CD4-positive, alpha-beta memory T cell (primary cell): ENCODE measurements at regions not wholly inside any gene's neighbourhood (a gene's known extent, or its start where the extent isn't known, plus 50 kb on each side); places are given as distances from the start of the nearest gene placed in this dataset.

Experiments used
- CTCF ChIA-PET: fragments of 350-600 bp; sonication (Branson Sonifier 250); formaldehyde crosslinking; loops from one replicate; lab custom pipeline; 2021; ENCODE audit warnings: inconsistent platforms; ENCODE audit not compliant: partially characterized antibody; lab: Charles Lee
- POLR2A ChIA-PET: fragments of 350-600 bp; sonication (Branson Sonifier 250); formaldehyde crosslinking; loops from one replicate; lab custom pipeline; 2021; ENCODE audit not compliant: partially characterized antibody; lab: Charles Lee
- DNase-seq, 5 donors: peaks; one replicate each; pipeline versions ENCODE4 v3.0.0 to v3.0.0-alpha.2; 2020 to 2022; ENCODE audit warnings: mixed read lengths in 1 of 5
- H3K27ac ChIP-seq: one replicate; pipeline ENCODE4 v1.7.0; 2013; ENCODE audit warnings: low read depth, low read length
- H3K27me3 ChIP-seq: 2 replicates; pipeline ENCODE4 v1.7.0; 2013; ENCODE audit warnings: mild to moderate bottlenecking, low read length, moderate library complexity; ENCODE audit not compliant: insufficient read depth
- H3K36me3 ChIP-seq: 2 replicates; pipeline ENCODE4 v1.7.0; 2013; ENCODE audit warnings: mild to moderate bottlenecking, low read length, moderate library complexity; ENCODE audit not compliant: insufficient read depth
- H3K4me1 ChIP-seq: 2 replicates; pipeline ENCODE4 v1.7.0; 2013; ENCODE audit warnings: mild to moderate bottlenecking, low read length, moderate library complexity; ENCODE audit not compliant: insufficient read depth
- H3K4me3 ChIP-seq, 2 donors: one replicate each; pipeline ENCODE4 v1.7.0; 2013; ENCODE audit warnings: low read length in 2 of 2, mild to moderate bottlenecking in 1 of 2
- H3K9me3 ChIP-seq, 2 donors: one replicate each; pipeline ENCODE4 v1.7.0; 2013; ENCODE audit warnings: low read length in 2 of 2, control low read depth in 1 of 2; ENCODE audit not compliant: control insufficient read depth in 1 of 2
- H3K27ac Mint-ChIP-seq, 7 donors: one replicate each; pipeline ENCODE4 v1.8.0; 2020 to 2021; ENCODE audit warnings: mixed read lengths in 7 of 7, mild to moderate bottlenecking in 6 of 7, inconsistent platforms in 3 of 7, moderate library complexity in 3 of 7
- H3K27me3 Mint-ChIP-seq, 2 donors: one replicate each; pipeline ENCODE4 v1.8.0; 2020 to 2021; ENCODE audit warnings: mixed read lengths in 2 of 2
- H3K36me3 Mint-ChIP-seq, 2 donors: one replicate each; pipeline ENCODE4 v1.8.0; 2020 to 2021; ENCODE audit warnings: mixed read lengths in 2 of 2, inconsistent platforms in 1 of 2, mild to moderate bottlenecking in 1 of 2
- H3K4me1 Mint-ChIP-seq, 4 donors: one replicate each; pipeline ENCODE4 v1.8.0; 2020 to 2021; ENCODE audit warnings: mixed read lengths in 4 of 4, mild to moderate bottlenecking in 1 of 4
- H3K4me3 Mint-ChIP-seq, 8 donors: one replicate each; pipeline ENCODE4 v1.8.0; 2020 to 2021; ENCODE audit warnings: mixed read lengths in 8 of 8, mild to moderate bottlenecking in 7 of 8, moderate library complexity in 6 of 8, inconsistent platforms in 3 of 8
- H3K9me3 Mint-ChIP-seq, 8 donors: one replicate each; pipeline ENCODE4 v1.8.0; 2020 to 2021; ENCODE audit warnings: mixed read lengths in 8 of 8, mild to moderate bottlenecking in 5 of 8, inconsistent platforms in 3 of 8, moderate library complexity in 1 of 8
- intact Hi-C: fragments of 100-400 bp; cut with micrococcal nuclease; formaldehyde crosslinking; loops from one replicate; pipeline ENCODE4 v1.15.1; 2023

DNA sequence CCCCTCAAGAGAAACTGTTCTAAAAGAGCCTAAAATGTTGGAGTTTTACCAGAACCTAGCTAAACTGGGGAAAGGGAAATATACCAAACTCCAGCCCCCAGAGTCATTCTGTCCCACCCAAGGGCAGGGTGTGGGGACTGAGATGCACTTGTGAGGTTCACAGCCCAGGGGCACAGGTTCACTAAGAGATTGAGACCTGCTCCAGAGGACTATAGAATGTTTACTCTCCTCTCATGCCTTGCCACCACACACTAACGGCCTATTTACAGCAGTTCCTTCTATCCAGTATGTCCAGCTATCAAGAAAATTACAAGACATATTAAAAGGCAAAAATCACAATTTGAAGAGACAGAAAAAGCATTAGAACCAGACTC, 60.6 kb upstream of the PARP11 start:
- Mint-ChIP-seq H3K4me1 (peaks cover 44 to 81% (median 62%) of the 10 kb centered on the region in 4 donors), H3K36me3 (no peaks in the 10 kb centered on the region), H3K4me3 (peak overlapping the region; percentile 27 to 97 (median 84)), H3K27ac (peak overlapping the region; percentile 70 to 95 (median 87)), H3K9me3 (peaks cover 0 to 4% (median 0%) of the 10 kb centered on the region in 8 donors), H3K27me3 (no peaks in the 10 kb centered on the region)
- H3K27me3 ChIP-seq, result no peaks in the 10 kb centered on the region
- no peak overlapping the region for H3K4me3 ChIP-seq
- peak overlapping the region; percentile 19 for H3K27ac ChIP-seq
- DNase-seq, result no peak
- ChIA-PET POLR2A (interaction anchor here (0.9 to 7.0 kb wide), 13 partner anchors 11 to 48 kb away, joined by 3 to 87 read pairs (median 6); no protein-coding TSS in a partner anchor), CTCF (interaction anchor here (0.8 to 3.7 kb wide), 10 partner anchors 10 to 343 kb away, joined by 3 to 36 read pairs (median 5); no protein-coding TSS in a partner anchor)
- no peaks in the 10 kb centered on the region for H3K36me3 ChIP-seq
- peaks cover 60% of the 10 kb centered on the region for H3K4me1 ChIP-seq
- H3K9me3 ChIP-seq, result no peaks in the 10 kb centered on the region
- intact Hi-C loops, result loop anchor here (1.0 to 2.0 kb wide), 3 partner anchors 13 to 37 kb away; no protein-coding TSS in a partner anchor

DNA sequence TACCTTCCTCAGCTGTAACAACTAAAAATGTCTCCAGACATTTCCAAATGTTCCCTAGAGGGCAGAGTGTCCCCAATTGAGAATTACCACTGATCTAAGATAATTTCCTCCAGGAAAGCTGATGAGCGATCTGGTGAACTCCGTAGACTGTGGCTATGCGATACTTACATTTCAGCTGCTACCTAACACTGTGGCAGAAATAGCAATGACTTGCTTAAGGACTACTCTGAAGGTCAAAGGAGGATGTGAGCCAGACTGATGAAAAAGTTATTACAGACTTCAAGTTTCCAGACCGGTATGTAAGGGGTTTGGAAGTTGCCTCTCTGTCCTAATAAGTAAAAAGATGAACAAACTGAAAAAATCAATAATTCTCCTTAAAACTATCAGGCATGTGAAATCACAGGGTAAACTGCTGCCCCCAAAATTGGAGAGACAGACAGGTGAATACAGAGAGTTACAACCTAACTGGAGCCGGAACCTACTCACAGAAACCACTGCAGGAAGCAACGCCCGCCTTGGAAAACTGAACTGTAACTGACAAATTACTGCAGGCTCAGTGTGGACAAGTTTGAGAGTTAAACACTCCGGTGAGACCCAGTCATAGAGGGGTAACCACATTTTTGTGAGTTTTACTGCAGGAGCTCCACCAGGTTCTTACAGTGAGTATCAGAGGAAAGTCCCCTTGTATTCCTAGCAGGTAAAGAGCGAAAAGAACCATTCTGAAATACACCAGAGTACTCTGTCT, 60.0 kb upstream of the PARP11 start:
- Histone ChIP-seq H3K27ac (peak overlapping the region; percentile 19), H3K4me3 (peak overlapping the region in 1 of 2 donors; percentile 2), H3K36me3 (no peaks in the 10 kb centered on the region), H3K9me3 (no peaks in the 10 kb centered on the region), H3K27me3 (no peaks in the 10 kb centered on the region), H3K4me1 (peaks cover 60% of the 10 kb centered on the region)
- POLR2A ChIA-PET, result interaction anchor here (1.0 to 7.0 kb wide), 10 partner anchors 10 to 48 kb away, joined by 3 to 87 read pairs (median 7); no protein-coding TSS in a partner anchor
- Mint-ChIP-seq H3K36me3 (no peaks in the 10 kb centered on the region), H3K27ac (peak overlapping the region; percentile 70 to 95 (median 87)), H3K27me3 (no peaks in the 10 kb centered on the region), H3K4me3 (peak overlapping the region; percentile 27 to 97 (median 84)), H3K4me1 (peaks cover 44 to 80% (median 65%) of the 10 kb centered on the region in 4 donors), H3K9me3 (peaks cover 0 to 4% (median 0%) of the 10 kb centered on the region in 8 donors)
- CTCF ChIA-PET, result interaction anchor here (0.8 to 3.7 kb wide), 10 partner anchors 9 to 344 kb away, joined by 3 to 36 read pairs (median 5); no protein-coding TSS in a partner anchor
- DNase-seq, result peak in 2 of 5 donors; percentile 15 to 43
- intact Hi-C loops, result loop anchor here (2.0 kb wide), 2 partner anchors 26 to 36 kb away; no protein-coding TSS in a partner anchor

DNA sequence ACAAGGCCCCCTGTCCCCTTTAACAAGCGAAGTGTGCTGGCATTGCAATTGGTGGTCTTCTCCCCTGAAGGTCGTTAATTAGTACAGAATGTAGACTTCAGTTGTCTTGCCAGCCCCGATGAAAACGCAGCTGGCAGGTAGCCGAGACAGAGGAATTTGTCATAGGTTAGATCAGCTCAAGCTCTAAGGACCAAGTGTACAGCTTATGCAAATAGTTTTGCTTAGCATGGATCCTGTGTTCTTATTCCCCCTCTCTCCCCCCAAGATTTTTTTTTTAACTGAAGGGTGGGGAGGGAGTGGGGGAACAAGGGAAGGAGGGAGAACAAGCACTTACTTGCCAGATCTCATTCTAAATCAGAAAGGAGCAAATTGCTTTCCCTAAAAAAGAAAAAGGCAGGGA, 58.6 kb upstream of the PARP11 start:
- Mint-ChIP-seq H3K4me3 (peak overlapping the region in 5 of 8 donors; percentile 27 to 97 (median 70)), H3K9me3 (peaks cover 0 to 4% (median 0%) of the 10 kb centered on the region in 8 donors), H3K27ac (peak overlapping the region in 6 of 7 donors; percentile 64 to 95 (median 85)), H3K4me1 (peaks cover 44 to 84% (median 67%) of the 10 kb centered on the region in 4 donors), H3K36me3 (no peaks in the 10 kb centered on the region), H3K27me3 (no peaks in the 10 kb centered on the region)
- ChIA-PET POLR2A (interaction anchor here (0.6 to 7.0 kb wide), 6 partner anchors 8 to 46 kb away, joined by 3 to 87 read pairs (median 4); no protein-coding TSS in a partner anchor), CTCF (interaction anchor here (3.4 to 3.7 kb wide), 2 partner anchors 31 to 46 kb away, joined by 27 to 36 read pairs; no protein-coding TSS in a partner anchor)
- Histone ChIP-seq H3K4me1 (peaks cover 60% of the 10 kb centered on the region), H3K27me3 (no peaks in the 10 kb centered on the region), H3K27ac (no peak overlapping the region), H3K36me3 (no peaks in the 10 kb centered on the region), H3K4me3 (no peak overlapping the region), H3K9me3 (no peaks in the 10 kb centered on the region)
- intact Hi-C loops, result loop anchor here (2.0 kb wide), 2 partner anchors 25 to 35 kb away; no protein-coding TSS in a partner anchor
- no peak for DNase-seq

DNA sequence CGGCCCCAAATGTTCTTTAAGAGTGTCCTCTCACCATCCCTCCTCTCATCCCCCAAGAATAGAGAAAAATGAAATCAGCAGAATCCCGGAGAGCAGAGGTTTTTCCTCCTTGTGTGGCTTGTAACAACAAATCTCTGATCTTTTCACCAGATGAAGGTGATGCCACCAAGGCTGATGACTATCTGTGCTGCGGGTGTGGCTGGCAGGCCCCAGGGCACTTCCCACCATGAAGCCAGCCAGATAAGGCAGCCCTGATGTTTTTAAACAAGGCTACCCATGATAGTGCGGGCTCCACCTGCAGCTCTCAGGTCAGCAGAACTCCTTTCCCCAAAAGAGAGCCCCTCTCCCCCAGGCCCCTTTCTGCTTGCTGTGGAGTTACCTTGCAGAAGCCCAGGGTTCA, 58.0 kb upstream of the PARP11 start:
- peaks cover 44 to 83% (median 65%) of the 10 kb centered on the region in 4 donors for H3K4me1 Mint-ChIP-seq
- H3K4me3 Mint-ChIP-seq, result peak overlapping the region in 7 of 8 donors; percentile 7 to 70 (median 46)
- peaks cover 0 to 3% of the 10 kb centered on the region in 2 donors for H3K36me3 Mint-ChIP-seq
- Histone ChIP-seq H3K4me3 (no peak overlapping the region), H3K9me3 (no peaks in the 10 kb centered on the region), H3K4me1 (peaks cover 58% of the 10 kb centered on the region), H3K27me3 (no peaks in the 10 kb centered on the region), H3K36me3 (no peaks in the 10 kb centered on the region), H3K27ac (no peak overlapping the region)
- ChIA-PET CTCF (interaction anchor here (3.5 kb wide), 1 partner anchor 31 kb away, joined by 22 read pairs; no protein-coding TSS in a partner anchor), POLR2A (interaction anchor here (0.6 to 7.0 kb wide), 6 partner anchors 9 to 34 kb away, joined by 3 to 87 read pairs (median 4); no protein-coding TSS in a partner anchor)
- intact Hi-C loops, result no loop called here
- no peaks in the 10 kb centered on the region for H3K27me3 Mint-ChIP-seq
- H3K27ac Mint-ChIP-seq, result peak overlapping the region; percentile 48 to 92 (median 83)
- peak; percentile 29 to 53 (median 46) for DNase-seq
- peaks cover 0 to 4% (median 0%) of the 10 kb centered on the region in 8 donors for H3K9me3 Mint-ChIP-seq

DNA sequence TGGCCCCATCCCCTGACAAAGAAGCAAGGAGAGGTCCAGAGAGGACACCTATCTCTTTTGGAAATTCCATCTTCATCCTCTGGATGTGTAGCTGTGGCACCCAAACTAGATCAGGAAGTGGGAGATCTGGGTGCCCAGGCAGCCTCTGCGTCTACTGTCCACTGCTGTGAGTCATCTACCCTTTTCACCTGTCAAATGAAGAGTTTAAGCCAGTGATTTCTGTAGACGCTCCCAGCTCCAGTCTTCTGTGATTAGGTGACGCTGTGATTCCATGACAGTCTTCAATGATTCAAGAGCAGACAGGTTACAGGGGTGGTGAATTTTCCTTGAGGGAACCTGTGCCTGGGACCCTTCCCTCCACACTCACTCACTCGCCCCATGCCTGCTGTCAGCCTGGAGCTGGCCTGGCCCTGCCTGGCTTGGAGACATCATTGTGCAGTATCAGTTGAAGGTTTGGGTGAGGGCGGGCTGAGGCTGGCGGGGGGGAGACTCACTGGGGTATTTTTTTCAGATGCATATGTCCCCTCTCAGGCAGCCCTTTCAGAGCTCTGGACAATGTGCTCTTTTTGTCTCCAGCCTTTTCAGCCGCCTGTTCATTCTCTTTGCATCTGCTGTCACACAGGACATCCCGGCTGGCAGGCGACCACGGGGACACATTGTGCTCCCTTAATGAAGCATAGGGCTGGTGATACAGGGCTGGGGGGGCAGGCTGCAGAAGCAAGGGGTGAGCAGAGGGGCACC, 56.8 kb upstream of the PARP11 start:
- POLR2A ChIA-PET, result interaction anchor here (0.8 to 7.0 kb wide), 10 partner anchors 10 to 44 kb away, joined by 3 to 87 read pairs (median 4); no protein-coding TSS in a partner anchor
- Histone ChIP-seq H3K4me3 (no peak overlapping the region), H3K27ac (no peak overlapping the region), H3K9me3 (no peaks in the 10 kb centered on the region), H3K36me3 (no peaks in the 10 kb centered on the region), H3K4me1 (peaks cover 49% of the 10 kb centered on the region), H3K27me3 (no peaks in the 10 kb centered on the region)
- H3K4me1 Mint-ChIP-seq, result peaks cover 40 to 78% (median 62%) of the 10 kb centered on the region in 4 donors
- H3K9me3 Mint-ChIP-seq, result peaks cover 0 to 2% (median 0%) of the 10 kb centered on the region in 8 donors
- H3K4me3 Mint-ChIP-seq, result peak overlapping the region in 2 of 8 donors; percentile 0 to 29
- CTCF ChIA-PET, result interaction anchor here (0.7 to 4.3 kb wide), 5 partner anchors 10 to 44 kb away, joined by 3 to 22 read pairs (median 7); no protein-coding TSS in a partner anchor
- H3K27me3 Mint-ChIP-seq, result no peaks in the 10 kb centered on the region
- H3K36me3 Mint-ChIP-seq, result peaks cover 0 to 5% of the 10 kb centered on the region in 2 donors
- intact Hi-C loops, result no loop called here
- H3K27ac Mint-ChIP-seq, result peak overlapping the region in 3 of 7 donors; percentile 27 to 84 (median 48)
- DNase-seq, result no peak

DNA sequence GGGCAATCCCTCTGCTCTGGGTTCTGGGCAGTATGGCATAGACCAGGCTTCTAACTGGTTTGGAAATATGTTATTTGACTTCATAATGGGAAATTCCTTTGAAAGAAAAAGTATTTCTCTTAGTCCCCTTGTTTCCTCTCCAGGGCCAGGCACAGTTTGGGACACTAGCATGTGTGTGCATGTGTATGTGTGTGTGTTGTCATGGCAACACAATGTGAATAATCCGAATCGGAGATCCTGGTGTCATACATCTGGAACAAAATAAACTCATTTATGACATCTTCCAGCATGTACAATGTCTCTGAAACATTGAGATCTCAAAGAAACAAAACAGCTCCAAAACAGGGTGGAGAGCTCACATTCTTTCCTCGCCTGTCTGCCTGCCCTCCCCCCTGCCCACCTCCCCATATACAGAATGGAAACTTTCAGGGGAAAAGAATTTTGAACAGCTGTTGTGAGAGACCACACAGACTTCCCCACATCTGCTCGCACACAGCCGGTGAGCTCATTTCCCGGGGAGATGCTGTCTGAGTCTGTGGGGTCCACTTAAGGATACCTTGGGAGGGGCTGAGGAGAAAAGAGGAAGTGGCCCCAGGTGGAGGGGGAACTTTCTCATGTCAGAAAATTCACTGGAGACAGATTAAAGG, 55.5 kb upstream of the PARP11 start:
- Histone ChIP-seq H3K27ac (no peak overlapping the region), H3K27me3 (no peaks in the 10 kb centered on the region), H3K4me1 (peaks cover 41% of the 10 kb centered on the region), H3K9me3 (no peaks in the 10 kb centered on the region), H3K36me3 (no peaks in the 10 kb centered on the region), H3K4me3 (no peak overlapping the region)
- CTCF ChIA-PET, result interaction anchor here (0.8 to 4.3 kb wide), 6 partner anchors 9 to 45 kb away, joined by 3 to 22 read pairs (median 6); no protein-coding TSS in a partner anchor
- DNase-seq, result no peak
- POLR2A ChIA-PET, result interaction anchor here (1.1 to 7.0 kb wide), 5 partner anchors 19 to 34 kb away, joined by 3 to 87 read pairs (median 5); no protein-coding TSS in a partner anchor
- Mint-ChIP-seq H3K27me3 (no peaks in the 10 kb centered on the region), H3K27ac (peak overlapping the region in 5 of 7 donors; percentile 19 to 84 (median 64)), H3K9me3 (peaks cover 0 to 2% (median 0%) of the 10 kb centered on the region in 8 donors), H3K4me1 (peaks cover 34 to 70% (median 56%) of the 10 kb centered on the region in 4 donors), H3K4me3 (no peak overlapping the region), H3K36me3 (peaks cover 0 to 5% of the 10 kb centered on the region in 2 donors)
- intact Hi-C loops, result no loop called here
